ENCODE measurements at regions not wholly inside any gene's neighbourhood (a gene's known extent, or its start where the extent isn't known, plus 50 kb on each side); places are given as distances from the start of the nearest gene placed in this dataset.
"Not testable (repeated sequence)": the region's sequence is repeated elsewhere in the genome, so short reads cannot be mapped to it uniquely, and the experiment has no call there.

GRCh38 chr6:113351173-113351834, 505.8 kb upstream of the MARCKS start:
- no peak for DNase-seq (ENCODE audit: low read depth)

- DNase-seq (ENCODE audit: low read depth), result no peak
Measured at GRCh38 chr6:113352029-113352801, 504.9 kb upstream of the MARCKS start.

- DNase-seq (ENCODE audit: low read depth), result no peak
Measured at GRCh38 chr6:113352831-113353230, 504.3 kb upstream of the MARCKS start.

GRCh38 chr6:113353392-113353791, 503.8 kb upstream of the MARCKS start:
- DNase-seq (ENCODE audit: low read depth), result no peak

- no peak for DNase-seq (ENCODE audit: low read depth)
Measured at GRCh38 chr6:113354204-113354895, 502.8 kb upstream of the MARCKS start.

GRCh38 chr6:113356139-113356538, 501.0 kb upstream of the MARCKS start:
- DNase-seq (ENCODE audit: low read depth), result no peak

- no peak for DNase-seq (ENCODE audit: low read depth)
Measured at GRCh38 chr6:113357041-113357440, 500.1 kb upstream of the MARCKS start.

- no peak for DNase-seq (ENCODE audit: low read depth)
Measured at GRCh38 chr6:113358063-113358583, 499.0 kb upstream of the MARCKS start.

GRCh38 chr6:113359155-113360140, 497.7 kb upstream of the MARCKS start:
- DNase-seq (ENCODE audit: low read depth), result no peak

GRCh38 chr6:113361014-113361645, 496.0 kb upstream of the MARCKS start:
- no peak for DNase-seq (ENCODE audit: low read depth)

GRCh38 chr6:113362301-113363047, 494.7 kb upstream of the MARCKS start:
- no peak for DNase-seq (ENCODE audit: low read depth)

- DNase-seq (ENCODE audit: low read depth), result no peak
Measured at GRCh38 chr6:113363048-113363798, 493.9 kb upstream of the MARCKS start.

- no peak for DNase-seq (ENCODE audit: low read depth)
Measured at GRCh38 chr6:113363866-113364265, 493.3 kb upstream of the MARCKS start.

GRCh38 chr6:113364766-113365165, 492.4 kb upstream of the MARCKS start:
- DNase-seq (ENCODE audit: low read depth), result no peak

GRCh38 chr6:113365191-113365590, 492.0 kb upstream of the MARCKS start:
- no peak for DNase-seq (ENCODE audit: low read depth)

- no peak for DNase-seq (ENCODE audit: low read depth)
Measured at GRCh38 chr6:113366505-113366904, 490.6 kb upstream of the MARCKS start.

GRCh38 chr6:113370508-113371502, 486.3 kb upstream of the MARCKS start:
- DNase-seq (ENCODE audit: low read depth), result no peak

GRCh38 chr6:113375466-113375865, 481.7 kb upstream of the MARCKS start:
- not testable (repeated sequence) for DNase-seq (ENCODE audit: low read depth)
